ENCODE measurements at regions not wholly inside any gene's neighbourhood (a gene's known extent, or its start where the extent isn't known, plus 50 kb on each side); places are given as distances from the start of the nearest gene placed in this dataset.
"Not testable (repeated sequence)": the region's sequence is repeated elsewhere in the genome, so short reads cannot be mapped to it uniquely, and the experiment has no call there.

GRCh38 chr2:242004223-242004901, 134.8 kb downstream of the RTP5 start:
- no peak for DNase-seq (ENCODE audit: low read depth in 2 of 2)

GRCh38 chr2:242004902-242005230, 135.3 kb downstream of the RTP5 start:
- DNase-seq (ENCODE audit: low read depth in 2 of 2) = no peak

GRCh38 chr2:242006091-242006634, 136.6 kb downstream of the RTP5 start:
- DNase-seq (ENCODE audit: low read depth in 2 of 2) = not testable (repeated sequence)

- DNase-seq (ENCODE audit: low read depth in 2 of 2) = not testable (repeated sequence)
These were observed 139.4 kb downstream of the RTP5 start for GRCh38 chr2:242008908-242009307.

- not testable (repeated sequence) for DNase-seq (ENCODE audit: low read depth in 2 of 2)
These were observed 140.3 kb downstream of the RTP5 start for GRCh38 chr2:242009846-242010245.

- not testable (repeated sequence) for DNase-seq (ENCODE audit: low read depth in 2 of 2)
These were observed 141.0 kb downstream of the RTP5 start for GRCh38 chr2:242010252-242011166.

- peak in 1 of 2 donors; percentile 10 for DNase-seq (ENCODE audit: low read depth in 2 of 2)
These were observed 141.6 kb downstream of the RTP5 start for GRCh38 chr2:242011167-242011513.

- no peak for DNase-seq (ENCODE audit: low read depth in 2 of 2)
These were observed 142.0 kb downstream of the RTP5 start for GRCh38 chr2:242011516-242011915.

- no peak for DNase-seq (ENCODE audit: low read depth in 2 of 2)
These were observed 142.6 kb downstream of the RTP5 start for GRCh38 chr2:242011991-242012764.

GRCh38 chr2:242012956-242013764, 143.6 kb downstream of the RTP5 start:
- no peak for DNase-seq (ENCODE audit: low read depth in 2 of 2)

- no peak for DNase-seq (ENCODE audit: low read depth in 2 of 2)
These were observed 144.2 kb downstream of the RTP5 start for GRCh38 chr2:242013771-242014170.

GRCh38 chr2:242015108-242016065, 145.9 kb downstream of the RTP5 start:
- DNase-seq (ENCODE audit: low read depth in 2 of 2) = no peak

- DNase-seq (ENCODE audit: low read depth in 2 of 2) = no peak
These were observed 147.6 kb downstream of the RTP5 start for GRCh38 chr2:242017086-242017485.

GRCh38 chr2:242018416-242018815, 148.9 kb downstream of the RTP5 start:
- not testable (repeated sequence) for DNase-seq (ENCODE audit: low read depth in 2 of 2)

GRCh38 chr2:242019344-242019743, 149.8 kb downstream of the RTP5 start:
- DNase-seq (ENCODE audit: low read depth in 2 of 2) = no peak

- DNase-seq (ENCODE audit: low read depth in 2 of 2) = no peak
These were observed 150.9 kb downstream of the RTP5 start for GRCh38 chr2:242020196-242021004.

GRCh38 chr2:242022550-242023290, 153.2 kb downstream of the RTP5 start:
- DNase-seq (ENCODE audit: low read depth in 2 of 2) = no peak

- DNase-seq (ENCODE audit: low read depth in 2 of 2) = no peak
These were observed 155.3 kb downstream of the RTP5 start for GRCh38 chr2:242024751-242025355.
